Activated CD8-positive, alpha-beta memory T cell treated with anti-CD3 and anti-CD28 coated beads, Interleukin-2, amount 50 U/mL, for 48 hours (primary cell): ENCODE measurements at regions not wholly inside any gene's neighbourhood (a gene's known extent, or its start where the extent isn't known, plus 50 kb on each side); places are given as distances from the start of the nearest gene placed in this dataset.
A peak's percentile ranks its signal among the peaks of the same experiment; 100 is the strongest.

Experiments used
- DNase-seq: peaks from one replicate; pipeline ENCODE4 v3.0.0-alpha.2; 2020

- DNase-seq: no peak
Measured at GRCh38 chr15:31248263-31248662, 78.4 kb upstream of the KLF13 start.

- DNase-seq: no peak
Measured at GRCh38 chr15:31248951-31249350, 77.7 kb upstream of the KLF13 start.

GRCh38 chr15:31250033-31250432, 76.6 kb upstream of the KLF13 start:
- no peak for DNase-seq

GRCh38 chr15:31251165-31251564, 75.5 kb upstream of the KLF13 start:
- DNase-seq: no peak

- DNase-seq: no peak
Measured at GRCh38 chr15:31252171-31252785, 74.4 kb upstream of the KLF13 start.

- DNase-seq: no peak
Measured at GRCh38 chr15:31254431-31255175, 72.0 kb upstream of the KLF13 start.

- DNase-seq: no peak
Measured at GRCh38 chr15:31255176-31255510, 71.5 kb upstream of the KLF13 start.

GRCh38 chr15:31255732-31256377, 70.8 kb upstream of the KLF13 start:
- no peak for DNase-seq

GRCh38 chr15:31256378-31257265, 70.0 kb upstream of the KLF13 start:
- no peak for DNase-seq

- DNase-seq: no peak
Measured at GRCh38 chr15:31257286-31257685, 69.3 kb upstream of the KLF13 start.

GRCh38 chr15:31258260-31258659, 68.4 kb upstream of the KLF13 start:
- DNase-seq: no peak

- DNase-seq: no peak
Measured at GRCh38 chr15:31259562-31260252, 66.9 kb upstream of the KLF13 start.

- DNase-seq: no peak
Measured at GRCh38 chr15:31260646-31261265, 65.9 kb upstream of the KLF13 start.

- DNase-seq: peak; percentile 48
Measured at GRCh38 chr15:31261266-31262142, 65.1 kb upstream of the KLF13 start.

- peak; percentile 36 for DNase-seq
Measured at GRCh38 chr15:31262143-31262530, 64.5 kb upstream of the KLF13 start.

GRCh38 chr15:31262901-31263671, 63.5 kb upstream of the KLF13 start:
- DNase-seq: peak; percentile 51

- DNase-seq: peak; percentile 85
Measured at GRCh38 chr15:31263751-31264558, 62.7 kb upstream of the KLF13 start.

- DNase-seq: peak; percentile 52
Measured at GRCh38 chr15:31264559-31265089, 62.0 kb upstream of the KLF13 start.
